Tibial nerve (tissue), 4 donors: ENCODE measurements at regions not wholly inside any gene's neighbourhood (a gene's known extent, or its start where the extent isn't known, plus 50 kb on each side); places are given as distances from the start of the nearest gene placed in this dataset.

Experiments
- CTCF ChIP-seq, 5 experiments: fragments of 200-600 bp in 3 of 5; fragments of 450-650 bp in 2 of 5; sonication (generic) in 3 of 5; IDR thresholded peaks; one replicate each; pipeline ENCODE4 v1.5.1; 2016 to 2019; ENCODE audit warnings: antibody characterized with exemption in 5 of 5, mild to moderate bottlenecking in 3 of 5, moderate library complexity in 2 of 5
- EP300 ChIP-seq, 2 donors: sonication (generic); formaldehyde crosslinking; IDR thresholded peaks; one replicate each; pipeline ENCODE4 v1.6.1; 2017; ENCODE audit warnings: antibody characterized with exemption in 2 of 2, mild to moderate bottlenecking in 1 of 2
- POLR2A ChIP-seq, 2 donors: fragments of 450-650 bp; IDR thresholded peaks; one replicate each; pipeline ENCODE4 v1.6.1; 2017; ENCODE audit warnings: antibody characterized with exemption in 2 of 2, mild to moderate bottlenecking in 2 of 2, moderate library complexity in 2 of 2

GRCh38 chr6:145340256-145340655, 395.1 kb downstream of the EPM2A start:
- TF ChIP-seq CTCF (IDR thresholded peaks at IDR 0.05) (no peak), POLR2A (IDR thresholded peaks at IDR 0.05) (no peak), EP300 (IDR thresholded peaks at IDR 0.05) (no peak)
